ENCODE measurements at regions not wholly inside any gene's neighbourhood (a gene's known extent, or its start where the extent isn't known, plus 50 kb on each side); places are given as distances from the start of the nearest gene placed in this dataset.
"Not testable (repeated sequence)": the region's sequence is repeated elsewhere in the genome, so short reads cannot be mapped to it uniquely, and the experiment has no call there.

DNA sequence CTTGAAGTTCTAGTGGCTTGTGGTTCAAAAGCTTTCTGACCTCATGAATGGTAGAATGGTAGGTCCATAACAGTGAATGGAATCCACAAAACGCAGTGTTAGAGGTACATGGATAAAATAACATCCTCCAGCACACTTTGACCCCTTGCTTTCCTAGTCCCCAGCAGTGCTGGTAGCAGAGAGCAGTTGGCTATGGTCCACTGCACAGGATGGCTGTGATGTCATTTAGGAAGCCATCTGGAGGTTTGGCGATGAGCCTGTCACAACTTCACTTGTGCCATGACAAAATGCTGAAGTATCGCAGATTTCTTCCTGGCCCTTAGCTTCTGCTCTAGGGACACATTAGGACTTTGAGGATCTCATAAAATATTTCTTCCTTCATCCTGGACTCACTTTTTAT lies 300.0 kb upstream of the FZD8 start:
- Histone ChIP-seq H3K27me3 (ENCODE audit: control insufficient read depth in 1 of 2, insufficient read depth in 2 of 2, low read length in 2 of 2) (no peaks in the 10 kb centered on the region), H3K27ac (ENCODE audit: low read depth, low read length) (no peak overlapping the region), H3K9me3 (ENCODE audit: control insufficient read depth in 1 of 2, low read length in 2 of 2) (no peaks in the 10 kb centered on the region), H3K4me3 (ENCODE audit: low read depth in 1 of 2, low read length in 2 of 2) (no peak overlapping the region), H3K36me3 (ENCODE audit: control insufficient read depth in 1 of 2, insufficient read depth in 2 of 2, low read length in 2 of 2) (no peaks in the 10 kb centered on the region), H3K4me1 (ENCODE audit: control insufficient read depth in 1 of 2, insufficient read depth in 2 of 2, low read length in 2 of 2) (no peaks in the 10 kb centered on the region), H3K9ac (ENCODE audit: low read depth in 1 of 2, low read length in 2 of 2) (no peak overlapping the region)

DNA sequence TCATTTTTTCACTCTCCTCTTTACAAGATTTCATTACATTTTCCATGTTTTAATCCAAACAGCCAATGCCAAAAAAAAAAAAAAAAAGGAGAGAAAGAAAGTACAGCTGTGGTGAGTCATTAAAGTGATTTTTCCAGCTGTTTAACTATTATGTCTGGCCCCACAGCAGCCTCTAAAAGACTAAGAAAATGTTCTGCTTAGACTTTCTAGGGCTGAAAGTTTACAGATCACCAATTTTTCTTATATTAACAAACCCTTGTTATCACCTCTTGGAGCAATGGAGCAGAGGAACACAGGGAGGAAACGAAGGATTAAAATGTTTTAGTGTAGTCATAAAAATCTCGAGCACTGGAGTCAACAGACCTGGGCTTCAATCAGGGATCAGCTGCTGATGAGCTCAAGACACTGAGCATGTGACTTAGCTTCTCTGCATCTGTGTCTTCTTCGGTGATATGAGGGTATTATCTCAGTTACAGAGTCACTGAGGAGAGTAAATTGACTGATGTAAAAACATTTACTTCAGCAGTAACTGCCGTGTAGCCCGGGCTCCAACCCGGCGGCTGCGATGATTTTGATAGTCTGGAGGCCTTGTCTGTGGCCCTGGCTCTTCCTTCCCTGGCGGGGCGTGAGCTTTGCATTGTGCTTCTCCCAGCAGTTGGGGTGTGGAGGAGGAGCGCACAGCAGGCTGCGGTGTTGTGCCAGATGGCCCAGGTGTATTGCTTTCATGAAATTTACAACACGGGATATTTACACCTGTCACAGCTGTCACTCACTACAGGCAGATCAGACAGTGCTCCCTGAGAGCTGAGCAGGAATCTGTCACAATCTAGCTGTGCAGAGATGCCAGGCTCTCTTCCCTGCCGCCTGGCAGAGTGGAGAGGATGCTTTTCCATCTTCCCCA lies 298.3 kb upstream of the FZD8 start:
- no peak overlapping the region for H3K27ac ChIP-seq (ENCODE audit: low read depth, low read length)

DNA sequence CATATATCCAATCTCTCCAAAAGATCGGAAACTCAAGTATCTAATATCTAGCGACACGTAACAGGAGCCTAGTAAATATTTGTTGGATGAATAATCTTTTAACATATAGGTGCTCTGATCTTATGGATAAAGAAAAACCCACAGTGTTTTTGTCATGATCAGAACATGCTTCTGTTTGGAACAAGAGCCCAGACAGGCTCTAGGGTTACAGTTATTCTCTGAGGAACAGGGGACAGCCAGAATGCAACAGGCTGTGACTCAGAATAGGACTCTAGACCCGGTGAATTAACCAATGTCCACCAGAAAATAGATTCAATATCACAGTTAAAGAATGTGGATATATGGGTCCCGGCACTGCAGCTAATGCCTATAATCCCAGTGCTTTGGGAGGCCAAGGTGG lies 296.1 kb upstream of the FZD8 start:
- Histone ChIP-seq H3K27ac (ENCODE audit: low read depth, low read length) (no peak overlapping the region), H3K9me3 (ENCODE audit: control insufficient read depth in 1 of 2, low read length in 2 of 2) (no peaks in the 10 kb centered on the region), H3K27me3 (ENCODE audit: control insufficient read depth in 1 of 2, insufficient read depth in 2 of 2, low read length in 2 of 2) (no peaks in the 10 kb centered on the region), H3K36me3 (ENCODE audit: control insufficient read depth in 1 of 2, insufficient read depth in 2 of 2, low read length in 2 of 2) (no peaks in the 10 kb centered on the region), H3K4me1 (ENCODE audit: control insufficient read depth in 1 of 2, insufficient read depth in 2 of 2, low read length in 2 of 2) (no peaks in the 10 kb centered on the region), H3K9ac (ENCODE audit: low read depth in 1 of 2, low read length in 2 of 2) (no peak overlapping the region), H3K4me3 (ENCODE audit: low read depth in 1 of 2, low read length in 2 of 2) (no peak overlapping the region)

More for the DNA sequence above, 298.3 kb upstream of the FZD8 start:
- H3K9ac ChIP-seq (ENCODE audit: low read depth in 1 of 2, low read length in 2 of 2), result no peak overlapping the region
- H3K9me3 ChIP-seq (ENCODE audit: control insufficient read depth in 1 of 2, low read length in 2 of 2), result no peaks in the 10 kb centered on the region
- no peak overlapping the region for H3K4me3 ChIP-seq (ENCODE audit: low read depth in 1 of 2, low read length in 2 of 2)
- H3K27me3 ChIP-seq (ENCODE audit: control insufficient read depth in 1 of 2, insufficient read depth in 2 of 2, low read length in 2 of 2), result no peaks in the 10 kb centered on the region
- no peaks in the 10 kb centered on the region for H3K36me3 ChIP-seq (ENCODE audit: control insufficient read depth in 1 of 2, insufficient read depth in 2 of 2, low read length in 2 of 2)
- H3K4me1 ChIP-seq (ENCODE audit: control insufficient read depth in 1 of 2, insufficient read depth in 2 of 2, low read length in 2 of 2), result no peaks in the 10 kb centered on the region

DNA sequence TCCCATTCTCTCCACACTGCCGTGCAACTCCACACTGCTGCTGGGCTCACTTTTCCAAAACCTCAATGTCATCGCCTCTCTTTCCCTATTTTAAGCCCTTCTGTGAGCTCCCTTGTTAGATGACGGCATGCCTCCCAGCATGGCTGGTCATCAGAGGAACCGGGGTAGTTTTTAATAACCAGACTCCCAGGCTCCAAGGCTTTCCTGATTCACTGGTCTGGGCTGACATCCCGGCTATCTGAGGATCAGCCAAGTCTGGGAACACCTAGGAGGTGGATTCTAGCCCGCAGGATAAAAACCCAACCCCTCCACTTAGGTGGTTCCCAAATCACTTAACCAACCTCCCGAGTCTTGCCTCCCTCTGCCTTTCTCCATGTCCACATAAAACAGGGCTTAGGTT lies 295.4 kb upstream of the FZD8 start:
- Histone ChIP-seq H3K4me3 (ENCODE audit: low read depth in 1 of 2, low read length in 2 of 2) (no peak overlapping the region), H3K36me3 (ENCODE audit: control insufficient read depth in 1 of 2, insufficient read depth in 2 of 2, low read length in 2 of 2) (no peaks in the 10 kb centered on the region), H3K27me3 (ENCODE audit: control insufficient read depth in 1 of 2, insufficient read depth in 2 of 2, low read length in 2 of 2) (no peaks in the 10 kb centered on the region), H3K4me1 (ENCODE audit: control insufficient read depth in 1 of 2, insufficient read depth in 2 of 2, low read length in 2 of 2) (no peaks in the 10 kb centered on the region), H3K9ac (ENCODE audit: low read depth in 1 of 2, low read length in 2 of 2) (no peak overlapping the region), H3K9me3 (ENCODE audit: control insufficient read depth in 1 of 2, low read length in 2 of 2) (no peaks in the 10 kb centered on the region), H3K27ac (ENCODE audit: low read depth, low read length) (no peak overlapping the region)

DNA sequence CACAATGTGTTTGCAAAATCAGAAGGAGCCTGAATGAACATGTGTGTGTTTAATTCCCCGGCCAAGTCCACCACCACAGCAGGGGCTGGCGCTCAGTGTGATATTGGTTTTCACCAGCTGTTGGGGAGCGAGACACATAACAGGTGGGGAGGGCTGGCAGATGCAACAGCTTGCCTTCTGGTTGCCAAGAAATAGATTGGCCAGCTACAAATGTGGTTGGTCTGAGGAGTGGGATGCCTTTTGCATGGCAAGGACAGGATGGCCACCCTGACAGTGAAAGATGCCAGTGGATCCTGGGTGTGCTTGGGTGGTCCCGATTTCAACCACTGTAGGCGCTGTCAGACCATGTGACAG lies 292.5 kb upstream of the FZD8 start:
- H3K4me1 ChIP-seq (ENCODE audit: control insufficient read depth in 1 of 2, insufficient read depth in 2 of 2, low read length in 2 of 2), result no peaks in the 10 kb centered on the region
- H3K9me3 ChIP-seq (ENCODE audit: control insufficient read depth in 1 of 2, low read length in 2 of 2), result no peaks in the 10 kb centered on the region
- no peaks in the 10 kb centered on the region for H3K27me3 ChIP-seq (ENCODE audit: control insufficient read depth in 1 of 2, insufficient read depth in 2 of 2, low read length in 2 of 2)
- H3K27ac ChIP-seq (ENCODE audit: low read depth, low read length), result no peak overlapping the region
- H3K9ac ChIP-seq (ENCODE audit: low read depth in 1 of 2, low read length in 2 of 2), result no peak overlapping the region
- no peaks in the 10 kb centered on the region for H3K36me3 ChIP-seq (ENCODE audit: control insufficient read depth in 1 of 2, insufficient read depth in 2 of 2, low read length in 2 of 2)
- H3K4me3 ChIP-seq (ENCODE audit: low read depth in 1 of 2, low read length in 2 of 2), result no peak overlapping the region

DNA sequence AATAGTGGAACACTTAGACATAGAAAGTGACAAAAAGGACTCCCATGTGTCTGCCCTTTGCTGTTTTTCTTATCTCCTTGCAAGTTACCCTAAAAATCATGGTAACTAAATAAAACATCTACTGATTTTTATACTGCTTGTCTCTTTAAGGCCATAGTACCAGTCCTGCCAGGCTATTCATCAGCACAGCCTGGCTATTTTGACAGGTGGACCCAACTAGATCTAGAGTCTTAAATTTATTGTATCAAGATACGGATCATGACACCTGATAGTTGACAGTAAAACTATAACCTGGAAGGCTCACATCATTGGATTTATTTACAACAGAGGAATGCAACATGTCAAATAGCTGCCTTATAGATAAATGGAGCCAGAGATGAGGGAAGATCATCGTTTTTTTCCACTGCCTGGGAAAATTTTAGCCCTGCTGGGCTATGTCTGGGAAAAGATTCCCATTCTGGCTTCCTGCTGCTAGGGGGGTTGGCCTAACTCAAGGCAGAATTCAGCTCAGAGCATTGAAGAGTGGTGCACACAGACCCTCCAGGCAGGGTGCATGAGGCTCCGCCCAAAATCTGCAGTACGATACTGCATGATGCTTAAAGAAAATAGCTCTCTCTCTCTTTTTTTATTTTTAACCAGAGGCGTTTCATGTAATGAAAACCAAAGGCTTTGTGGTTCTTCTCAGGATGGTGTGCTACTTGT lies 292.0 kb upstream of the FZD8 start:
- Histone ChIP-seq H3K27me3 (ENCODE audit: control insufficient read depth in 1 of 2, insufficient read depth in 2 of 2, low read length in 2 of 2) (no peaks in the 10 kb centered on the region), H3K27ac (ENCODE audit: low read depth, low read length) (no peak overlapping the region), H3K4me3 (ENCODE audit: low read depth in 1 of 2, low read length in 2 of 2) (no peak overlapping the region), H3K9me3 (ENCODE audit: control insufficient read depth in 1 of 2, low read length in 2 of 2) (no peaks in the 10 kb centered on the region), H3K9ac (ENCODE audit: low read depth in 1 of 2, low read length in 2 of 2) (no peak overlapping the region), H3K36me3 (ENCODE audit: control insufficient read depth in 1 of 2, insufficient read depth in 2 of 2, low read length in 2 of 2) (no peaks in the 10 kb centered on the region), H3K4me1 (ENCODE audit: control insufficient read depth in 1 of 2, insufficient read depth in 2 of 2, low read length in 2 of 2) (no peaks in the 10 kb centered on the region)

DNA sequence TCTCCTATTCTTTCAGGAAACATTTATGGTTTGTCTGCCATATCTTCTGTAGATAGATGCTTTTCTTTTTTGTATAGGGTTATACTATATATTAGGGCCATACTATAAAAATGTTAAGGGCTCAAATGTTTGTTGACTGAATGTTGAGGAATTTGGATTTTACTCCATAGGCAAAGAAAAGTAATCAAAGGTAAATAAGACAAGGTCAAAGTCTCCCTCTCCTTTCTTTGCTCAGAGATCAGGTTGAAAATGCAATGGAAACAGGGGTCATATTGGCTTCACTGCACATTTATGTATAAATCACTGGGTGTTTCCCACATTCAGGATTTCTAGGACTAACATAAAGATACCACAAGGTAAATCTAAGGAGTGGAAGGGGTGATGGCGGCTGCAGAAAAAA lies 291.4 kb upstream of the FZD8 start:
- Histone ChIP-seq H3K4me3 (ENCODE audit: low read depth in 1 of 2, low read length in 2 of 2) (no peak overlapping the region), H3K36me3 (ENCODE audit: control insufficient read depth in 1 of 2, insufficient read depth in 2 of 2, low read length in 2 of 2) (no peaks in the 10 kb centered on the region), H3K27ac (ENCODE audit: low read depth, low read length) (no peak overlapping the region), H3K27me3 (ENCODE audit: control insufficient read depth in 1 of 2, insufficient read depth in 2 of 2, low read length in 2 of 2) (no peaks in the 10 kb centered on the region), H3K9me3 (ENCODE audit: control insufficient read depth in 1 of 2, low read length in 2 of 2) (no peaks in the 10 kb centered on the region), H3K4me1 (ENCODE audit: control insufficient read depth in 1 of 2, insufficient read depth in 2 of 2, low read length in 2 of 2) (no peaks in the 10 kb centered on the region), H3K9ac (ENCODE audit: low read depth in 1 of 2, low read length in 2 of 2) (no peak overlapping the region)

DNA sequence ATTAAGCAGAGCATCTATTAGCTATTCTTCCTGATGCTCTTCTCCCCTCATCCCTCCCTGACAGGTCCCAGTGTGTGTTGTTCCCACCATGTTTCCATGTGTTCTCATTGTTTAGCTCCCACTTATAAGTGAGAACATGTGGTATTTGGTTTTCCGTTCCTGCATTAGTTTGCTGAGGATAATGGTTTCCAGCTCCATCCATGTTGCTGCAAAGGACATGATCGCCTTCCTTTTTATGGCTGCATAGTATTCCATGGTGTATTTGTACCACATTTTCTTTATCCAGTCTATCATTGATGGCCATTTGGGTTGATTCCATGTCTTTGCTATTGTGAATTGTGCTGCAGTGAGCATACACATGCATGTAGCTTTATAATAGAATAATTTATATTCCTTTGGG lies 287.9 kb upstream of the FZD8 start:
- not testable (repeated sequence) for H3K9ac ChIP-seq (ENCODE audit: low read depth in 1 of 2, low read length in 2 of 2); H3K9me3 ChIP-seq (ENCODE audit: control insufficient read depth in 1 of 2, low read length in 2 of 2)

DNA sequence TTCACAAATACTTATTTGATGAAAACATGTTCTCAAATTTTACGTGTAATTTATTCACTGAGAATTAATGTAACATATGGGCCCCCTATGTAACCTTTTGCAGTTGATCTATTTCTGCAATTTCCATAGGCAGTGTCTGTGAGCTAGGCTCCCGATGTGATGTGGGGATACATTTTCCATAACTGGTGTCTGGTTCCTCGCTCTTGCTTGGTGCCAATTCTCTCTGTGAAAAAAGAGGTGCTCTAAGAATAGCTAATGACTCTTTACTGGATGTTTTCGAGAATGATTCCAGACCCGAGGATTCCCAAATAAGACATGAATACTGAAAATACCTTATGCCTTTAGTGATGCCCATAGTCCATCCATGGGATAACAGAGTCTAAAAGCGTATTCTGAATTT lies 286.7 kb upstream of the FZD8 start:
- no peak overlapping the region for H3K27ac ChIP-seq (ENCODE audit: low read depth, low read length)
- H3K27me3 ChIP-seq (ENCODE audit: control insufficient read depth in 1 of 2, insufficient read depth in 2 of 2, low read length in 2 of 2), result no peaks in the 10 kb centered on the region
- no peaks in the 10 kb centered on the region for H3K36me3 ChIP-seq (ENCODE audit: control insufficient read depth in 1 of 2, insufficient read depth in 2 of 2, low read length in 2 of 2)
- no peaks in the 10 kb centered on the region for H3K4me1 ChIP-seq (ENCODE audit: control insufficient read depth in 1 of 2, insufficient read depth in 2 of 2, low read length in 2 of 2)
- no peak overlapping the region for H3K9ac ChIP-seq (ENCODE audit: low read depth in 1 of 2, low read length in 2 of 2)
- H3K9me3 ChIP-seq (ENCODE audit: control insufficient read depth in 1 of 2, low read length in 2 of 2), result no peaks in the 10 kb centered on the region
- H3K4me3 ChIP-seq (ENCODE audit: low read depth in 1 of 2, low read length in 2 of 2), result no peak overlapping the region

More for the DNA sequence above, 287.9 kb upstream of the FZD8 start:
- H3K27ac ChIP-seq (ENCODE audit: low read depth, low read length); H3K36me3 ChIP-seq (ENCODE audit: control insufficient read depth in 1 of 2, insufficient read depth in 2 of 2, low read length in 2 of 2); H3K4me1 ChIP-seq (ENCODE audit: control insufficient read depth in 1 of 2, insufficient read depth in 2 of 2, low read length in 2 of 2); H3K27me3 ChIP-seq (ENCODE audit: control insufficient read depth in 1 of 2, insufficient read depth in 2 of 2, low read length in 2 of 2); H3K4me3 ChIP-seq (ENCODE audit: low read depth in 1 of 2, low read length in 2 of 2): not testable (repeated sequence)

DNA sequence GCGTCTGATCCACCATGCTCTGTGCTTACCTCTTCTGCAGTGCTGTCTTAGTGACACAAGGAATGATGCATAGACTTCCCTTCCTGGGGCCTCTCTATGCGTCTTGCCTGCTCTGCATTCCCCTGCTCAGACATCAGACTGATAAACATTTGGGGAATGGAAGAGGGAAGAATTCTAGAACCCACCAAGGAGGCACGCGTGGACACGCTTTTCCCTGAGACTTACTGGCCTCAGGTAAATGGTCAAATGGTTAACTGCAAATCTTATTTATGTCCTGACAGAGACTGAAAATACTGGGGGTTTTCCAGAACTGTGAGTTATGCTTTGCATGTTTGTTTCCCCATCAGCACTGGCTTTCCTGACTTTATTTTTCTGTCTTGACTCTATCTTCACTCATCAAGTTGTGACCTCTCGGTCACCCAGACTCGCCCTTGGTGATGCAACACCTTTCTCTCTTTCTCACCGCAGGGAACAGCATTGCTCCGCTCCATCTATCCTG lies 285.9 kb upstream of the FZD8 start:
- Histone ChIP-seq H3K36me3 (ENCODE audit: control insufficient read depth in 1 of 2, insufficient read depth in 2 of 2, low read length in 2 of 2) (no peaks in the 10 kb centered on the region), H3K27me3 (ENCODE audit: control insufficient read depth in 1 of 2, insufficient read depth in 2 of 2, low read length in 2 of 2) (no peaks in the 10 kb centered on the region), H3K4me3 (ENCODE audit: low read depth in 1 of 2, low read length in 2 of 2) (no peak overlapping the region), H3K27ac (ENCODE audit: low read depth, low read length) (no peak overlapping the region), H3K9me3 (ENCODE audit: control insufficient read depth in 1 of 2, low read length in 2 of 2) (no peaks in the 10 kb centered on the region), H3K4me1 (ENCODE audit: control insufficient read depth in 1 of 2, insufficient read depth in 2 of 2, low read length in 2 of 2) (no peaks in the 10 kb centered on the region), H3K9ac (ENCODE audit: low read depth in 1 of 2, low read length in 2 of 2) (no peak overlapping the region)
